ENCODE measurements at regions not wholly inside any gene's neighbourhood (a gene's known extent, or its start where the extent isn't known, plus 50 kb on each side); places are given as distances from the start of the nearest gene placed in this dataset.

DNA sequence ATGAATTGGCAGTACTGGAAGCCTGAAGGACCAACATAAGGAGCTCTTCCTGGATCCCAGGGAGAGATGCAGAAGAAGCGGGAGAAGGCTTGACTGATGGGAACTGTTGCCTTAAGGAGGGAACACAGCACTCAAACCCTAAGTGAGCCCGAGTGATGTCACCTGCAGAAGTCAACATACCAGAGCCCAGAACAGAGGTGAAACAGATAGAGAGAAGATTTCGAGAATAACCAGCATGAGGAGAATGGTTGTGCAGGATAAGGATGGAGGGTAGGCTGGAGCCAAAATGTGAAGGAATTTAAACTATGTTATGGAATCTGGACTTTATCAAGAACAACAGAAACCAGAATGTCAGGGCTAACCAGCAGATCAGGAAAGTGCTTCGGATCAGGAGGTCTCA lies 463.1 kb upstream of the DDX18 start:
- TF ChIP-seq EZH2 (IDR thresholded peaks at IDR 0.05; ENCODE audit: insufficient read depth, poor library complexity, severe bottlenecking): no peak
- no peak for TF ChIP-seq EZH2phosphoT487 (IDR thresholded peaks at IDR 0.05; ENCODE audit: insufficient read depth, low read depth)
